Cardiac fibroblast (primary cell): ENCODE measurements at regions not wholly inside any gene's neighbourhood (a gene's known extent, or its start where the extent isn't known, plus 50 kb on each side); places are given as distances from the start of the nearest gene placed in this dataset.

Experiments
- DNase-seq, 2 donors: peaks; one replicate each; pipeline versions ENCODE4 v3.0.0 to v3.0.0-alpha.2; 2010; ENCODE audit warnings: low read depth in 2 of 2
- H3K4me3 ChIP-seq, 2 donors: replicated peaks in 1 of 2; 1 replicate in 1 of 2; 2 replicates in 1 of 2; pipeline ENCODE4 v1.5.1; 2011; ENCODE audit warnings: low read depth in 2 of 2, low read length in 2 of 2, mild to moderate bottlenecking in 2 of 2, moderate library complexity in 1 of 2
- TF ChIP-seq, protein P1 (sequence below): IDR thresholded peaks from one replicate; pipeline ENCODE4 v1.5.1; 2011; ENCODE audit warnings: low read depth, mild to moderate bottlenecking, low read length, inconsistent platforms

DNA sequence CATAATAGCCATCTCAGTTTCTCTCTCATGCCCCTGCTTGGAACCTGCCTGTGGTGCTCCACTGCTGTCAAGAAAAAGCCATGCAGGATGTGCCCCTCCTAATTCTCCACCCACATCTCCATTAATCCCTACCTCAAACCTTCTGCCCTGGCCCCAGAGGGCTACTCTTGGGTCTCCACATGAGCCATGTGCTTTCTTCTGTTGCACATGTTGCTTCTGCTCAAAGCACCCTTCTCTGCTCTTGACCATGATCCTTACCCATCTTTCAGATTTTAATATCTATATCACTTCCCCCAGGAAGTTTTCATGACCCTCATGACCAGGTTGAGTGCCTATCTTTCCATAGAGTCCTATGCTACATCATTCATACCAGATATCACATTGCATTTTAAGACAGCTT is 514.2 kb downstream of the RPS24 start:
- no peak for DNase-seq
- TF ChIP-seq, protein P1, sequence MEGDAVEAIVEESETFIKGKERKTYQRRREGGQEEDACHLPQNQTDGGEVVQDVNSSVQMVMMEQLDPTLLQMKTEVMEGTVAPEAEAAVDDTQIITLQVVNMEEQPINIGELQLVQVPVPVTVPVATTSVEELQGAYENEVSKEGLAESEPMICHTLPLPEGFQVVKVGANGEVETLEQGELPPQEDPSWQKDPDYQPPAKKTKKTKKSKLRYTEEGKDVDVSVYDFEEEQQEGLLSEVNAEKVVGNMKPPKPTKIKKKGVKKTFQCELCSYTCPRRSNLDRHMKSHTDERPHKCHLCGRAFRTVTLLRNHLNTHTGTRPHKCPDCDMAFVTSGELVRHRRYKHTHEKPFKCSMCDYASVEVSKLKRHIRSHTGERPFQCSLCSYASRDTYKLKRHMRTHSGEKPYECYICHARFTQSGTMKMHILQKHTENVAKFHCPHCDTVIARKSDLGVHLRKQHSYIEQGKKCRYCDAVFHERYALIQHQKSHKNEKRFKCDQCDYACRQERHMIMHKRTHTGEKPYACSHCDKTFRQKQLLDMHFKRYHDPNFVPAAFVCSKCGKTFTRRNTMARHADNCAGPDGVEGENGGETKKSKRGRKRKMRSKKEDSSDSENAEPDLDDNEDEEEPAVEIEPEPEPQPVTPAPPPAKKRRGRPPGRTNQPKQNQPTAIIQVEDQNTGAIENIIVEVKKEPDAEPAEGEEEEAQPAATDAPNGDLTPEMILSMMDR: no peak
- no peak overlapping the region for H3K4me3 ChIP-seq

DNA sequence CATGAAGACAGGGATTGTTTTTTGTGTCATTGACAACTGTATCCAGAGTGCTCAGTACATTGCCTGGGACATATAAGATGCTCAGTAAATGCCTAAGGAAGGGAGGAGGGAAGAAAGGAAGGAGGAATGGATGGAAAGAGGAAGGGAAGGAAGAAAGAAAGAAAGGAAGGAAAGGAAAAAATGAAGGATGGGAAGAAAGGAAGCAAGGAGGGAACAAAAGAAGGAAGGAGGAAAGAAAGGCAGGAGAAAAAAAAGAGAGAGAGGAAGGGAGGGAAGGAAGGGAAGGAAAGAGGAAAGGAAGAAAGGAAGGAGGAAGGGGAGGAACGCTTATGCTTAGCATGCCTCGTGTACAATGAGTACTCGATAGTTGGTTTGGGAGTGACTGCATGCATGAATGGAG is 514.7 kb downstream of the RPS24 start:
- TF ChIP-seq, protein P1: no peak
- DNase-seq: no peak
- H3K4me3 ChIP-seq: no peak overlapping the region

DNA sequence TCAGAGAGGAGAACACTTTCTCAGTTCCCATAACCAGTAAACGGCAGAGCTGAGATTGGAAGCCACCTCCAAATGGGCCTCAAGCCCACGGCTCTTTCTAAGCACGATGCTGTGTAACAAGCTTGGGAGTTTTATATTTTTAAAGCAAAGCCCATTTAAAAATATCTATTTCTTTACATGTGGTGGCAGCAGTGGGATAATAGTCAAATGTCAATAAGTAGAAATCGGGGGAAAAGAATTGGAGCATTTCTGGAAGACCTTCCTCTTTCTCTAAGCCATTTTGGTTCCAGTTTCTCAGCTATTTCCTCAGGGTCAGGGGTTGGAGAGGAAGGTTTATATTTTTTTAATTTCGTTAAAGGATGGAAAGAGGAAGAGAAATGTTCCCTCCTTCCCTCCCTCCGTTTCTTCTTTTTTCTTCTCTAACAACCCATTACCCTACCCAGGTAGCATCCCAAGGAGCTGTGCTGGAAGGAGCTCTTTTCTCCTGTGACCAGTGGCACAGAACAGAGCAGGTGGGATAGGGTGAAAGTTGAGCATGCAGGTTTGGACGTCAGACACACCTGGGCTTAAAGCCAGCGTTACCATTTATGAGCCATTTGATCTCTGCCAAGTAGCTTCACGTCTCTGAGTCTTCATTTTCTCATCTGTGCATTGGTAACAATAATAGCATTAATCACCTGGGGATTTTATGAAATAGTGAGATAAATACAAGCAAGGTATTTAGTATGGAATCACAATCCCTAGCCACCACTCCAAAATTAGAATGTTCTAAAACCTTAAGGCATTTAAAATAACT is 515.7 kb downstream of the RPS24 start:
- H3K4me3 ChIP-seq: no peak overlapping the region
- TF ChIP-seq, protein P1: no peak
- no peak for DNase-seq

DNA sequence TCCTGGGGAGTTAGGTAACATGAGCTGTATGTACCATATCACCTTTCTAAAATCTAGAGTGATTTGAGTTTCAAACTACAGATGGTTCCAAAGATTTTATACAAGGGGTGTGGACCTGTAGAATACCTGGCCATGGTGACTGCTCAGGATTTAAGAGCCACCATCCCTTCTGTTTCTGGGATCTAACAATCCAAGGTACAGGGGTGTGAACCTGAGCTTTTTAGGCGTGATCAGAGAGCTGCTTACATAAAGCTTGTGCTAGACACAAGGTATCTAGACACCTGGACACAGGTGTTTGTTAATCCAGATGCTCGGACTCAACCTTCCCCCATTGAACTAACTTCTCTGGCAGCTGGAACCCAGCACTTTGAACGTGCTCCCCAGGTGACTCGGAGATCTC is 516.4 kb downstream of the RPS24 start:
- DNase-seq: no peak
- TF ChIP-seq, protein P1: no peak
- no peak overlapping the region for H3K4me3 ChIP-seq

GRCh38 chr10:78550716-78551115 is 517.1 kb downstream of the RPS24 start:
- TF ChIP-seq, protein P1: no peak
- no peak for DNase-seq
- H3K4me3 ChIP-seq: no peak overlapping the region

GRCh38 chr10:78551184-78552005 is 517.4 kb upstream of the ZMIZ1 start:
- no peak for DNase-seq
- no peak overlapping the region for H3K4me3 ChIP-seq
- TF ChIP-seq, protein P1: no peak
